OCI-LY1 (cell line): ENCODE measurements at regions not wholly inside any gene's neighbourhood (a gene's known extent, or its start where the extent isn't known, plus 50 kb on each side); places are given as distances from the start of the nearest gene placed in this dataset.

Experiments
- H2AFZ ChIP-seq: fragments of 200-600 bp; sonication (generic), shearing (Covaris generic); 2 replicates; pipeline ENCODE4 v1.6.0; 2014; ENCODE audit warnings: antibody characterized with exemption, mild to moderate bottlenecking, low read length
- H3F3A ChIP-seq: fragments of 200-600 bp; sonication (generic), shearing (Covaris generic); 2 replicates; pipeline ENCODE4 v1.6.0; 2014; ENCODE audit warnings: mild to moderate bottlenecking, antibody characterized with exemption, low read length, moderate library complexity; ENCODE audit not compliant: insufficient read depth
- H3K27ac ChIP-seq: fragments of 200-600 bp; sonication (generic); 2 replicates; pipeline ENCODE4 v1.5.1; 2014; ENCODE audit warnings: low read length, mixed run types, mild to moderate bottlenecking, low read depth; ENCODE audit not compliant: poor library complexity, severe bottlenecking
- H3K27me3 ChIP-seq: fragments of 200-600 bp; sonication (generic); 2 replicates; pipeline ENCODE4 v1.6.0; 2014; ENCODE audit warnings: antibody characterized with exemption, mild to moderate bottlenecking, low read length, moderate library complexity; ENCODE audit not compliant: insufficient read depth
- H3K36me3 ChIP-seq: fragments of 200-600 bp; sonication (generic); 2 replicates; pipeline ENCODE4 v1.6.1; 2014; ENCODE audit warnings: mild to moderate bottlenecking, antibody characterized with exemption, low read length, moderate library complexity, mixed read lengths; ENCODE audit not compliant: insufficient read depth
- H3K4me1 ChIP-seq: fragments of 200-600 bp; sonication (generic); 2 replicates; pipeline ENCODE4 v1.5.1; 2014; ENCODE audit warnings: mild to moderate bottlenecking, low read length, moderate library complexity; ENCODE audit not compliant: insufficient read depth, severe bottlenecking
- H3K4me2 ChIP-seq: fragments of 200-600 bp; sonication (generic), shearing (Covaris generic); 2 replicates; pipeline ENCODE4 v1.6.1; 2014; ENCODE audit warnings: low read length
- H3K4me3 ChIP-seq: fragments of 200-600 bp; sonication (generic); 2 replicates; pipeline ENCODE4 v1.5.1; 2014; ENCODE audit warnings: low read length, low read depth, mild to moderate bottlenecking, mixed read lengths; ENCODE audit not compliant: poor library complexity, severe bottlenecking
- H3K79me2 ChIP-seq: fragments of 200-600 bp; shearing (Covaris generic); 2 replicates; pipeline ENCODE4 v1.6.1; 2016; ENCODE audit warnings: mixed run types, low read length, mixed read lengths; ENCODE audit not compliant: insufficient read depth
- H3K9ac ChIP-seq: fragments of 200-600 bp; sonication (generic), shearing (Covaris generic); 2 replicates; pipeline ENCODE4 v1.6.1; 2014; ENCODE audit warnings: mild to moderate bottlenecking, low read length, mixed read lengths
- H3K9me2 ChIP-seq: fragments of 200-600 bp; sonication (generic), shearing (Covaris generic); 2 replicates; pipeline ENCODE4 v1.6.1; 2014; ENCODE audit warnings: low read depth, mild to moderate bottlenecking, low read length, mixed read lengths
- H3K9me3 ChIP-seq: fragments of 200-600 bp; shearing (Covaris generic); 2 replicates; pipeline ENCODE4 v1.6.1; 2014; ENCODE audit warnings: low read length, mixed read lengths
- H4K20me1 ChIP-seq: fragments of 200-600 bp; sonication (generic), shearing (Covaris generic); 2 replicates; pipeline ENCODE4 v1.6.0; 2016; ENCODE audit warnings: mild to moderate bottlenecking, low read length; ENCODE audit not compliant: insufficient read depth
- CTCF ChIP-seq: fragments of 200-600 bp; sonication (generic), shearing (Covaris generic); IDR thresholded peaks from 2 replicates; pipeline ENCODE4 v1.5.1; 2017; ENCODE audit warnings: mild to moderate bottlenecking, antibody characterized with exemption, low read length, moderate library complexity, mixed read lengths
- EZH2 ChIP-seq: fragments of 200-600 bp; sonication (generic), shearing (Covaris generic); IDR thresholded peaks from 2 replicates; pipeline ENCODE4 v1.8.0; 2017; ENCODE audit warnings: borderline replicate concordance, mixed run types, mild to moderate bottlenecking, antibody characterized with exemption, low read length, moderate library complexity, mixed read lengths

GRCh38 chr6:56399672-56400263 lies 152.4 kb upstream of the COL21A1 start:
- Histone ChIP-seq H3K9me2 (no peaks in the 10 kb centered on the region), H2AFZ (no peak overlapping the region), H3K9ac (no peak overlapping the region), H3K27ac (no peak overlapping the region), H3K4me3 (no peak overlapping the region), H3K27me3 (no peaks in the 10 kb centered on the region), H3K4me2 (no peak overlapping the region), H3K4me1 (no peaks in the 10 kb centered on the region), H3K36me3 (no peaks in the 10 kb centered on the region), H3K9me3 (no peaks in the 10 kb centered on the region), H4K20me1 (no peaks in the 10 kb centered on the region), H3K79me2 (no peaks in the 10 kb centered on the region), H3F3A (no peaks in the 10 kb centered on the region)
- no peak for TF ChIP-seq EZH2

- H2AFZ ChIP-seq, result no peak overlapping the region
- no peaks in the 10 kb centered on the region for H3K79me2 ChIP-seq
- H3K9ac ChIP-seq, result no peak overlapping the region
- no peaks in the 10 kb centered on the region for H3K4me1 ChIP-seq
- H3K9me3 ChIP-seq, result no peaks in the 10 kb centered on the region
- H4K20me1 ChIP-seq, result no peaks in the 10 kb centered on the region
- H3K4me2 ChIP-seq, result no peak overlapping the region
- no peak overlapping the region for H3K4me3 ChIP-seq
- H3K36me3 ChIP-seq, result no peaks in the 10 kb centered on the region
- H3K27me3 ChIP-seq, result no peaks in the 10 kb centered on the region
- no peak overlapping the region for H3K27ac ChIP-seq
- TF ChIP-seq EZH2 (no peak), CTCF (no peak)
- no peaks in the 10 kb centered on the region for H3F3A ChIP-seq
- no peaks in the 10 kb centered on the region for H3K9me2 ChIP-seq
These were observed 151.9 kb upstream of the COL21A1 start for GRCh38 chr6:56399250-56399671.

GRCh38 chr6:56396435-56396834 lies 149.1 kb upstream of the COL21A1 start:
- no peaks in the 10 kb centered on the region for H4K20me1 ChIP-seq
- no peak overlapping the region for H2AFZ ChIP-seq
- H3K9ac ChIP-seq, result no peak overlapping the region
- H3K4me2 ChIP-seq, result no peak overlapping the region
- TF ChIP-seq CTCF, result no peak
- no peak for TF ChIP-seq EZH2
- no peaks in the 10 kb centered on the region for H3K36me3 ChIP-seq
- H3K9me3 ChIP-seq, result no peaks in the 10 kb centered on the region
- H3K27me3 ChIP-seq, result no peaks in the 10 kb centered on the region
- H3K4me1 ChIP-seq, result no peaks in the 10 kb centered on the region
- no peak overlapping the region for H3K4me3 ChIP-seq
- no peaks in the 10 kb centered on the region for H3F3A ChIP-seq
- no peak overlapping the region for H3K27ac ChIP-seq
- no peaks in the 10 kb centered on the region for H3K79me2 ChIP-seq
- H3K9me2 ChIP-seq, result no peaks in the 10 kb centered on the region
